ENCODE measurements at regions not wholly inside any gene's neighbourhood (a gene's known extent, or its start where the extent isn't known, plus 50 kb on each side); places are given as distances from the start of the nearest gene placed in this dataset.

DNA sequence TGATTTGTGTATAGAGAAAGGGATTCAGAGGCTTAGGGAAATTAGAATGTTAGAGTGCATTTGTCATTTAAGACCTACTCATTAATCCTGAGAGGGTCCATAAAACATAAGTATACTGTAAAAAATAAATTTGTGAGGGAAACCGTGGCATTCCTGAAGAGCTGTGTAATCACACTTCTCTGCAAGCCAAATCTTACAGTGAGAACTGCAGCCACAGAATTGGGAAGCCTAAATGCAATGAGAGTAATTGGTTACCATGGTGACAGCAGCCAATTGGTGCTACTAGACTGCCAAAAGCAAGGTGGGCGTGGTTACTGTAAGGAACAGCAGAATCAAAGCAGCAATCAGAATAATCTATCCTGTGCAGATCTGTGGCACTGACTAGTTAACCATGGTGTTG is 345.2 kb upstream of the GRID2 start:
- POLR2A ChIA-PET, result no interaction called here
- Histone ChIP-seq H4K20me1 (ENCODE audit: insufficient read depth) (no peaks in the 10 kb centered on the region), H3K27me3 (ENCODE audit: insufficient read depth) (no peaks in the 10 kb centered on the region), H3F3A (replicated peaks; ENCODE audit: insufficient read depth) (no peaks in the 10 kb centered on the region), H3K9me3 (no peaks in the 10 kb centered on the region), H3K36me3 (replicated peaks in 1 of 2; ENCODE audit: control insufficient read depth in 1 of 2, insufficient read depth in 2 of 2, low read length in 1 of 2) (no peaks in the 10 kb centered on the region), H2AFZ (ENCODE audit: low read depth) (no peak overlapping the region), H3K4me3 (ENCODE audit: low read depth in 2 of 2, low read length in 1 of 2) (no peak overlapping the region), H3K27ac (ENCODE audit: low read depth in 2 of 2, low read length in 1 of 2) (no peak overlapping the region), H3K79me2 (ENCODE audit: insufficient read depth) (no peaks in the 10 kb centered on the region), H3K9me2 (no peaks in the 10 kb centered on the region), H3K9ac (no peak overlapping the region), H3K4me2 (no peak overlapping the region), H3K4me1 (ENCODE audit: control insufficient read depth in 1 of 2, insufficient read depth in 2 of 2, low read depth in 1 of 2, low read length in 1 of 2) (no peaks in the 10 kb centered on the region)
- peak; percentile 9 for DNase-seq
- WGBS (ENCODE audit: low lambda C conversion rate), result 27% methylated on average over 2 of the region's 2 CpGs
- CTCF ChIA-PET, result no interaction called here
- TF ChIP-seq NRF1 (IDR thresholded peaks at IDR 0.05; ENCODE audit: low read depth, low read length) (no peak), SMC3 (IDR thresholded peaks at IDR 0.05; ENCODE audit: low read depth, low read length) (no peak), GABPA (IDR thresholded peaks at IDR 0.05; ENCODE audit: low read depth) (no peak), FOXJ3 (CRISPR knock-in tag; IDR thresholded peaks at IDR 0.05) (no peak), GATA2 (CRISPR knock-in tag; IDR thresholded peaks at IDR 0.05) (no peak)
- TF ChIP-seq, protein P1, sequence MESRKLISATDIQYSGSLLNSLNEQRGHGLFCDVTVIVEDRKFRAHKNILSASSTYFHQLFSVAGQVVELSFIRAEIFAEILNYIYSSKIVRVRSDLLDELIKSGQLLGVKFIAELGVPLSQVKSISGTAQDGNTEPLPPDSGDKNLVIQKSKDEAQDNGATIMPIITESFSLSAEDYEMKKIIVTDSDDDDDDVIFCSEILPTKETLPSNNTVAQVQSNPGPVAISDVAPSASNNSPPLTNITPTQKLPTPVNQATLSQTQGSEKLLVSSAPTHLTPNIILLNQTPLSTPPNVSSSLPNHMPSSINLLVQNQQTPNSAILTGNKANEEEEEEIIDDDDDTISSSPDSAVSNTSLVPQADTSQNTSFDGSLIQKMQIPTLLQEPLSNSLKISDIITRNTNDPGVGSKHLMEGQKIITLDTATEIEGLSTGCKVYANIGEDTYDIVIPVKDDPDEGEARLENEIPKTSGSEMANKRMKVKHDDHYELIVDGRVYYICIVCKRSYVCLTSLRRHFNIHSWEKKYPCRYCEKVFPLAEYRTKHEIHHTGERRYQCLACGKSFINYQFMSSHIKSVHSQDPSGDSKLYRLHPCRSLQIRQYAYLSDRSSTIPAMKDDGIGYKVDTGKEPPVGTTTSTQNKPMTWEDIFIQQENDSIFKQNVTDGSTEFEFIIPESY (IDR thresholded peaks at IDR 0.05; ENCODE audit: borderline replicate concordance, low read depth), result no peak

DNA sequence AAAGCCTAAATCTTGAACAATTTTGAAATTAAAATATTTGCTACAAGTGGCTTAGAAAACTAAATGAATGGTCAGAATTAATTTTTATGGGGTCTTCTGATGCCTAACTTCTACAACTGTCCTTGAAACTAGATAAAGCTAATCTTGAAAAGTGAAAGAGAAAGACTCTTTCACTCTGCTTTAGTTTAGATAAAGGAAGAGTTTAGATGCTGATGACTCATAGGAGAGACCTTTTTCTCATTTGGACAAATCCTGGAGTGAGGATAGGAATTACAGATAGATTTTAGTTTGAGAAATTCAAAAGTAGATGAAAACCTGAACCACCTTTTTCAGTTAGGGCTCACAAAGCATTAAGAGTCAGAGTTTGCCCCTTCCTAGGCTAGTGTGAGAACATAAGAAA is 342.3 kb upstream of the GRID2 start:
- DNase-seq, result no peak
- H3K9me3 ChIP-seq, result no peaks in the 10 kb centered on the region
- H2AFZ ChIP-seq (ENCODE audit: low read depth), result no peak overlapping the region
- H4K20me1 ChIP-seq (ENCODE audit: insufficient read depth), result no peaks in the 10 kb centered on the region
- no peaks in the 10 kb centered on the region for H3K9me2 ChIP-seq
- ChIA-PET CTCF (interaction anchor here (0.6 kb wide), 1 partner anchor 1640 kb away, joined by 3 read pairs; no protein-coding TSS in a partner anchor), POLR2A (no interaction called here)
- 0 out of 2 replicates have a peak, but pooled peaks have one; percentile 12 for TF ChIP-seq JUND (IDR thresholded peaks at IDR 0.05)
- TF ChIP-seq NRF1 (IDR thresholded peaks at IDR 0.05; ENCODE audit: low read depth, low read length), result no peak
- H3K36me3 ChIP-seq (replicated peaks in 1 of 2; ENCODE audit: control insufficient read depth in 1 of 2, insufficient read depth in 2 of 2, low read length in 1 of 2), result no peaks in the 10 kb centered on the region
- no peak overlapping the region for H3K27ac ChIP-seq (ENCODE audit: low read depth in 2 of 2, low read length in 1 of 2)
- H3K9ac ChIP-seq, result no peak overlapping the region
- H3K4me2 ChIP-seq, result no peak overlapping the region
- H3K27me3 ChIP-seq (ENCODE audit: insufficient read depth), result no peaks in the 10 kb centered on the region
- H3K4me3 ChIP-seq (ENCODE audit: low read depth in 2 of 2, low read length in 1 of 2), result no peak overlapping the region
- no peaks in the 10 kb centered on the region for H3K4me1 ChIP-seq (ENCODE audit: control insufficient read depth in 1 of 2, insufficient read depth in 2 of 2, low read depth in 1 of 2, low read length in 1 of 2)
- no peaks in the 10 kb centered on the region for H3F3A ChIP-seq (replicated peaks; ENCODE audit: insufficient read depth)
- H3K79me2 ChIP-seq (ENCODE audit: insufficient read depth), result no peaks in the 10 kb centered on the region

DNA sequence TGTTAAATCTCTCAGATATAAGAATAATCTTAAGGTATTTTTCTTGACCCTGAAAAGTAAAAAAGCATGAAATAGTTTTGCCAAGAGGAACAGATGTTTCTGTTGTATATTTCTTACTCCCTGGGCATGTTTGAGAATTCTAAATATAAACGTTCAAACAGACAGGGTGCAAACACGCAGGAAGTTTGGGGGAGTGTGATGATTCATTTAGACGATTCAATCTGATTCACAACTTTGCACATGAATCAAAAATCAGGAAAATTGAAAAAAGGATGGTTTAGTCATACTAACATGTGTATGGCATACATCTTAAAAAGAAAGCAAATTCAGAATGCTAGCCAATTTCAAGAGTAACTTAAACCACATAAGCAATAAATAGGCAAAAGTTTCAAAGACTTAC is 340.3 kb upstream of the GRID2 start:
- H3K4me1 ChIP-seq (ENCODE audit: control insufficient read depth in 1 of 2, insufficient read depth in 2 of 2, low read depth in 1 of 2, low read length in 1 of 2), result no peaks in the 10 kb centered on the region
- no peaks in the 10 kb centered on the region for H4K20me1 ChIP-seq (ENCODE audit: insufficient read depth)
- no peak for DNase-seq
- no peak overlapping the region for H3K27ac ChIP-seq (ENCODE audit: low read depth in 2 of 2, low read length in 1 of 2)
- no peaks in the 10 kb centered on the region for H3K79me2 ChIP-seq (ENCODE audit: insufficient read depth)
- POLR2A ChIA-PET, result no interaction called here
- no peaks in the 10 kb centered on the region for H3K27me3 ChIP-seq (ENCODE audit: insufficient read depth)
- H3K4me3 ChIP-seq (ENCODE audit: low read depth in 2 of 2, low read length in 1 of 2), result no peak overlapping the region
- no peaks in the 10 kb centered on the region for H3K9me3 ChIP-seq
- H3K4me2 ChIP-seq, result no peak overlapping the region
- WGBS (ENCODE audit: low lambda C conversion rate), result 3% methylated on average over 3 of the region's 3 CpGs
- no peak overlapping the region for H3K9ac ChIP-seq
- no peaks in the 10 kb centered on the region for H3K36me3 ChIP-seq (replicated peaks in 1 of 2; ENCODE audit: control insufficient read depth in 1 of 2, insufficient read depth in 2 of 2, low read length in 1 of 2)
- CTCF ChIA-PET, result no interaction called here
- H3K9me2 ChIP-seq, result no peaks in the 10 kb centered on the region
- no peak overlapping the region for H2AFZ ChIP-seq (ENCODE audit: low read depth)
- no peaks in the 10 kb centered on the region for H3F3A ChIP-seq (replicated peaks; ENCODE audit: insufficient read depth)
- TF ChIP-seq, protein P2, sequence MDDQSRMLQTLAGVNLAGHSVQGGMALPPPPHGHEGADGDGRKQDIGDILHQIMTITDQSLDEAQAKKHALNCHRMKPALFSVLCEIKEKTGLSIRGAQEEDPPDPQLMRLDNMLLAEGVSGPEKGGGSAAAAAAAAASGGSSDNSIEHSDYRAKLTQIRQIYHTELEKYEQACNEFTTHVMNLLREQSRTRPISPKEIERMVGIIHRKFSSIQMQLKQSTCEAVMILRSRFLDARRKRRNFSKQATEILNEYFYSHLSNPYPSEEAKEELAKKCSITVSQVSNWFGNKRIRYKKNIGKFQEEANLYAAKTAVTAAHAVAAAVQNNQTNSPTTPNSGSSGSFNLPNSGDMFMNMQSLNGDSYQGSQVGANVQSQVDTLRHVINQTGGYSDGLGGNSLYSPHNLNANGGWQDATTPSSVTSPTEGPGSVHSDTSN (IDR thresholded peaks at IDR 0.05), result peak; percentile 37; the same call in 1 of the 2 replicates
- TF ChIP-seq, protein P3, sequence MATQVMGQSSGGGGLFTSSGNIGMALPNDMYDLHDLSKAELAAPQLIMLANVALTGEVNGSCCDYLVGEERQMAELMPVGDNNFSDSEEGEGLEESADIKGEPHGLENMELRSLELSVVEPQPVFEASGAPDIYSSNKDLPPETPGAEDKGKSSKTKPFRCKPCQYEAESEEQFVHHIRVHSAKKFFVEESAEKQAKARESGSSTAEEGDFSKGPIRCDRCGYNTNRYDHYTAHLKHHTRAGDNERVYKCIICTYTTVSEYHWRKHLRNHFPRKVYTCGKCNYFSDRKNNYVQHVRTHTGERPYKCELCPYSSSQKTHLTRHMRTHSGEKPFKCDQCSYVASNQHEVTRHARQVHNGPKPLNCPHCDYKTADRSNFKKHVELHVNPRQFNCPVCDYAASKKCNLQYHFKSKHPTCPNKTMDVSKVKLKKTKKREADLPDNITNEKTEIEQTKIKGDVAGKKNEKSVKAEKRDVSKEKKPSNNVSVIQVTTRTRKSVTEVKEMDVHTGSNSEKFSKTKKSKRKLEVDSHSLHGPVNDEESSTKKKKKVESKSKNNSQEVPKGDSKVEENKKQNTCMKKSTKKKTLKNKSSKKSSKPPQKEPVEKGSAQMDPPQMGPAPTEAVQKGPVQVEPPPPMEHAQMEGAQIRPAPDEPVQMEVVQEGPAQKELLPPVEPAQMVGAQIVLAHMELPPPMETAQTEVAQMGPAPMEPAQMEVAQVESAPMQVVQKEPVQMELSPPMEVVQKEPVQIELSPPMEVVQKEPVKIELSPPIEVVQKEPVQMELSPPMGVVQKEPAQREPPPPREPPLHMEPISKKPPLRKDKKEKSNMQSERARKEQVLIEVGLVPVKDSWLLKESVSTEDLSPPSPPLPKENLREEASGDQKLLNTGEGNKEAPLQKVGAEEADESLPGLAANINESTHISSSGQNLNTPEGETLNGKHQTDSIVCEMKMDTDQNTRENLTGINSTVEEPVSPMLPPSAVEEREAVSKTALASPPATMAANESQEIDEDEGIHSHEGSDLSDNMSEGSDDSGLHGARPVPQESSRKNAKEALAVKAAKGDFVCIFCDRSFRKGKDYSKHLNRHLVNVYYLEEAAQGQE (IDR thresholded peaks at IDR 0.05; ENCODE audit: low read depth, low read length), result no peak
- TF ChIP-seq MEF2A (IDR thresholded peaks at IDR 0.05; ENCODE audit: borderline replicate concordance, low read depth), result peak; percentile 29; the same call in 1 of the 2 replicates
- TF ChIP-seq TAF1 (IDR thresholded peaks at IDR 0.05; ENCODE audit: borderline replicate concordance, low read depth, low read length), result no peak
- no peak for TF ChIP-seq EP300 (IDR thresholded peaks at IDR 0.05; ENCODE audit: borderline replicate concordance in 1 of 2, low read depth in 1 of 2, low read length in 1 of 2)
- TF ChIP-seq, protein P1 (IDR thresholded peaks at IDR 0.05; ENCODE audit: borderline replicate concordance, low read depth), result no peak
- TF ChIP-seq MXI1 (IDR thresholded peaks at IDR 0.05; ENCODE audit: low read depth, low read length), result no peak
- TF ChIP-seq RCOR1 (IDR thresholded peaks at IDR 0.05; ENCODE audit: low read length), result no peak

All from SK-N-SH (cell line).